ENCODE measurements at regions not wholly inside any gene's neighbourhood (a gene's known extent, or its start where the extent isn't known, plus 50 kb on each side); places are given as distances from the start of the nearest gene placed in this dataset.

GRCh38 chr4:179415847-179416223, 1973.6 kb upstream of the AGA start:
- no peak for TF ChIP-seq CTCF (IDR thresholded peaks at IDR 0.05; ENCODE audit: insufficient read depth, low read length, poor library complexity, severe bottlenecking)
- DNase-seq (ENCODE audit: extremely low read depth, insufficient read length) = no peak
- Histone ChIP-seq H3K36me3 (ENCODE audit: control insufficient read depth, insufficient read depth, low read length) (no peaks in the 10 kb centered on the region), H3K4me3 (replicated peaks; ENCODE audit: low read depth, low read length) (no peak overlapping the region), H3K27me3 (replicated peaks; ENCODE audit: control insufficient read depth, insufficient read depth, low read length) (no peaks in the 10 kb centered on the region)

- Histone ChIP-seq H3K4me3 (replicated peaks; ENCODE audit: low read depth, low read length) (no peak overlapping the region), H3K36me3 (ENCODE audit: control insufficient read depth, insufficient read depth, low read length) (no peaks in the 10 kb centered on the region), H3K27me3 (replicated peaks; ENCODE audit: control insufficient read depth, insufficient read depth, low read length) (no peaks in the 10 kb centered on the region)
- DNase-seq (ENCODE audit: extremely low read depth, insufficient read length) = no peak
- TF ChIP-seq CTCF (IDR thresholded peaks at IDR 0.05; ENCODE audit: insufficient read depth, low read length, poor library complexity, severe bottlenecking) = no peak
Measured at GRCh38 chr4:179417357-179417756, 1975.1 kb upstream of the AGA start.

GRCh38 chr4:179437962-179438361, 1995.7 kb upstream of the AGA start:
- DNase-seq (ENCODE audit: extremely low read depth, insufficient read length) = no peak
- no peaks in the 10 kb centered on the region for H3K36me3 ChIP-seq (ENCODE audit: control insufficient read depth, insufficient read depth, low read length)
- no peak overlapping the region for H3K4me3 ChIP-seq (replicated peaks; ENCODE audit: low read depth, low read length)
- H3K27me3 ChIP-seq (replicated peaks; ENCODE audit: control insufficient read depth, insufficient read depth, low read length) = no peaks in the 10 kb centered on the region
- no peak for TF ChIP-seq CTCF (IDR thresholded peaks at IDR 0.05; ENCODE audit: insufficient read depth, low read length, poor library complexity, severe bottlenecking)

- no peak for DNase-seq (ENCODE audit: extremely low read depth, insufficient read length)
- no peaks in the 10 kb centered on the region for H3K36me3 ChIP-seq (ENCODE audit: control insufficient read depth, insufficient read depth, low read length)
- TF ChIP-seq CTCF (IDR thresholded peaks at IDR 0.05; ENCODE audit: insufficient read depth, low read length, poor library complexity, severe bottlenecking) = no peak
- no peaks in the 10 kb centered on the region for H3K27me3 ChIP-seq (replicated peaks; ENCODE audit: control insufficient read depth, insufficient read depth, low read length)
- no peak overlapping the region for H3K4me3 ChIP-seq (replicated peaks; ENCODE audit: low read depth, low read length)
Measured at GRCh38 chr4:179441596-179441995, 1999.4 kb upstream of the AGA start.

- Histone ChIP-seq H3K4me3 (replicated peaks; ENCODE audit: low read depth, low read length) (no peak overlapping the region), H3K27me3 (replicated peaks; ENCODE audit: control insufficient read depth, insufficient read depth, low read length) (no peaks in the 10 kb centered on the region), H3K36me3 (ENCODE audit: control insufficient read depth, insufficient read depth, low read length) (no peaks in the 10 kb centered on the region)
- no peak for TF ChIP-seq CTCF (IDR thresholded peaks at IDR 0.05; ENCODE audit: insufficient read depth, low read length, poor library complexity, severe bottlenecking)
- no peak for DNase-seq (ENCODE audit: extremely low read depth, insufficient read length)
Measured at GRCh38 chr4:179447308-179447707, 2005.1 kb upstream of the AGA start.

- no peak for DNase-seq (ENCODE audit: extremely low read depth, insufficient read length)
- Histone ChIP-seq H3K4me3 (replicated peaks; ENCODE audit: low read depth, low read length) (no peak overlapping the region), H3K27me3 (replicated peaks; ENCODE audit: control insufficient read depth, insufficient read depth, low read length) (no peaks in the 10 kb centered on the region), H3K36me3 (ENCODE audit: control insufficient read depth, insufficient read depth, low read length) (no peaks in the 10 kb centered on the region)
- TF ChIP-seq CTCF (IDR thresholded peaks at IDR 0.05; ENCODE audit: insufficient read depth, low read length, poor library complexity, severe bottlenecking) = no peak
Measured at GRCh38 chr4:179465131-179465797, 2023.0 kb upstream of the AGA start.
